Neuron (in vitro differentiated cells): ENCODE measurements at regions not wholly inside any gene's neighbourhood (a gene's known extent, or its start where the extent isn't known, plus 50 kb on each side); places are given as distances from the start of the nearest gene placed in this dataset.
A peak's percentile ranks its signal among the peaks of the same experiment; 100 is the strongest.

ENCODE experiments used
- H2AFZ ChIP-seq: one replicate; pipeline ENCODE4 v1.6.1; 2013; ENCODE audit warnings: low read depth, mild to moderate bottlenecking, inconsistent platforms, low read length, moderate library complexity
- H3K27me3 ChIP-seq: one replicate; pipeline ENCODE4 v1.6.1; 2013; ENCODE audit warnings: low read length; ENCODE audit not compliant: insufficient read depth
- H3K36me3 ChIP-seq: one replicate; pipeline ENCODE4 v1.6.1; 2013; ENCODE audit warnings: low read length; ENCODE audit not compliant: insufficient read depth
- H3K4me1 ChIP-seq: one replicate; pipeline ENCODE4 v1.6.1; 2013; ENCODE audit warnings: low read length; ENCODE audit not compliant: insufficient read depth
- H3K4me3 ChIP-seq: 2 replicates; pipeline ENCODE4 v1.5.1; 2013; ENCODE audit warnings: mild to moderate bottlenecking, low read length, moderate library complexity
- H3K9me3 ChIP-seq: one replicate; pipeline ENCODE4 v1.6.1; 2013; ENCODE audit warnings: low read length

DNA sequence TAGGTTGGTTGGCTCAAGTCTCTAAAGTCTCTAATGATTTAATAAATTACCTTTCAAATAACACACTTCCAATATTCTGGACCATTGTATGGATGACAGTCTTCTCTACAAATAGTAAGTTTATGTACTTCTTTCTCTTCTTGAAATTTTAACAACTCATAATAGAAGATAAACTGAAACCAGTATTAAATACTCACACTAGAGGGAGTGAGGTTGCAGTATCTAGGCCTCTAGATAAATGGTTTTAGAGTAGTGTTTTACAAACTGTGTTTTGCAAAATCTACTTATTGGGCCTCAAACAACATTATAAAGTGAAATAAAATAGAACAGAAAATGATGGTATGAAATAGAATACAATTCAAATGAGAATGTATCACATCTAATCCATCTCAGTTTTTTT, 479.9 kb upstream of the BRINP3 start:
- no peak overlapping the region for H3K4me3 ChIP-seq
- H3K36me3 ChIP-seq = no peaks in the 10 kb centered on the region
- H3K9me3 ChIP-seq = no peaks in the 10 kb centered on the region
- H3K4me1 ChIP-seq = peaks cover 5% of the 10 kb centered on the region
- no peaks in the 10 kb centered on the region for H3K27me3 ChIP-seq
- H2AFZ ChIP-seq = no peak overlapping the region

GRCh38 chr1:190963321-190963720, 485.7 kb upstream of the BRINP3 start:
- Histone ChIP-seq H3K4me1 (peaks cover 5% of the 10 kb centered on the region), H3K27me3 (no peaks in the 10 kb centered on the region), H3K9me3 (no peaks in the 10 kb centered on the region), H2AFZ (no peak overlapping the region), H3K36me3 (no peaks in the 10 kb centered on the region), H3K4me3 (no peak overlapping the region)

DNA sequence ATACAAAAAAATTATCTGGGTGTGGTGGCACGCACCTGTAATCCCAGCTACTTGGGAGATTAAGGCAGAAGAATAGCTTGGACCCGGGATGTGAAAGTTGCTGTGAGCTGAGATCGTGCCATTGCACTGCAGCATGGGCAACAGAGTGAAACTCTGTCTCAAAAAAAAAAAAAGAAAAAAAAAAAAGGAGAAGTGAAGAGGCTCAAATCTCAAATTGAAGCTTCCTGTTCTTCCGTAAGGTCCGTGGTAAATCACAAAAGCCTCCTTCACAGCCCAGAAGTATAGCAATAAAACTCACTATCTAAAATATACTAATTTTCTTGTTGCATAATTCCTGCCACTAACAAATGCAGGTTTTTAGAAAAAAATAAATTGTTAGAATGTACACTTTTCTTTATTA, 498.2 kb upstream of the BRINP3 start:
- no peak overlapping the region for H3K4me3 ChIP-seq
- no peaks in the 10 kb centered on the region for H3K4me1 ChIP-seq
- H2AFZ ChIP-seq = no peak overlapping the region
- no peaks in the 10 kb centered on the region for H3K27me3 ChIP-seq
- no peaks in the 10 kb centered on the region for H3K36me3 ChIP-seq
- no peaks in the 10 kb centered on the region for H3K9me3 ChIP-seq

DNA sequence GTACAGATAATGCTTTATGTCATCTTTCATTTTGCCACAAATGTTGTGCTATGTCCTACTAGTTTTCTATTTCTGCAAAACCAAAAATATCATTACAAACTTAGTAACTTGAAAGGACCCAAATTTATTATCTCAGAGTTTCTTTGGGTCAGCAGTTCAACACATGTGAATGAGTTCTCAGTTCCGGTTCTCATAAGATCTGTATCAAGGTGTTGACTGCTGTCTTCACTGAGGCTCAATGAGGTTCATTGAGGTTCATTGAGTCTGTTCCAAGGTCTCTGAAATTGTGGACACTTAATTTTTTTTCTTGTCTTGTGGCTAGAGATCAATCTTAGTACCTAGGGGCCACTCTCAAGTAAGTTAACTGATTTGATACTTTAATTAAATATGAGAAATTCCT, 525.1 kb upstream of the BRINP3 start:
- Histone ChIP-seq H3K9me3 (no peaks in the 10 kb centered on the region), H3K27me3 (no peaks in the 10 kb centered on the region), H2AFZ (no peak overlapping the region), H3K4me3 (no peak overlapping the region), H3K4me1 (no peaks in the 10 kb centered on the region), H3K36me3 (no peaks in the 10 kb centered on the region)

GRCh38 chr1:191016765-191017164, 539.1 kb upstream of the BRINP3 start:
- Histone ChIP-seq H3K36me3 (no peaks in the 10 kb centered on the region), H3K4me1 (no peaks in the 10 kb centered on the region), H2AFZ (peak overlapping the region; percentile 61), H3K27me3 (no peaks in the 10 kb centered on the region), H3K4me3 (no peak overlapping the region), H3K9me3 (no peaks in the 10 kb centered on the region)

DNA sequence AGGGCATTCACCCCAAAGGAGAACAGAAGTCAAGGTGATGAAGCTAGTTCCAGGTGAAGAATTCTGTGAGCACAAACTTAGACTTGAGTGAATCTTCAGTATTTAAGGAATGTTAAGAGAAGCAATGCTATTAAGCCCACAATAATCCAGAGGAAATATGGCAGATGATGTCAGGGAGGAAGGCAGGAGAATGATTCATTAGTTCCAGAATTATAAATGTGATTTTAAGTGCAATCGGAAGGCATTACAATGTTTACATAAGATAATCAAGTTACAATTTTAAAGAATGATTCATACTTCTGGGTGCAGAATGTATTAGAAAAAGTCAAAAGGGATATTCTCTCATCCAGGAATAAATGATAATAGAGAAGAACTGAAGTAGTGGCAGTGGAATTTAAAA, 545.2 kb upstream of the BRINP3 start:
- Histone ChIP-seq H3K27me3 (no peaks in the 10 kb centered on the region), H3K36me3 (no peaks in the 10 kb centered on the region), H3K4me1 (no peaks in the 10 kb centered on the region), H3K4me3 (no peak overlapping the region), H3K9me3 (no peaks in the 10 kb centered on the region), H2AFZ (no peak overlapping the region)

DNA sequence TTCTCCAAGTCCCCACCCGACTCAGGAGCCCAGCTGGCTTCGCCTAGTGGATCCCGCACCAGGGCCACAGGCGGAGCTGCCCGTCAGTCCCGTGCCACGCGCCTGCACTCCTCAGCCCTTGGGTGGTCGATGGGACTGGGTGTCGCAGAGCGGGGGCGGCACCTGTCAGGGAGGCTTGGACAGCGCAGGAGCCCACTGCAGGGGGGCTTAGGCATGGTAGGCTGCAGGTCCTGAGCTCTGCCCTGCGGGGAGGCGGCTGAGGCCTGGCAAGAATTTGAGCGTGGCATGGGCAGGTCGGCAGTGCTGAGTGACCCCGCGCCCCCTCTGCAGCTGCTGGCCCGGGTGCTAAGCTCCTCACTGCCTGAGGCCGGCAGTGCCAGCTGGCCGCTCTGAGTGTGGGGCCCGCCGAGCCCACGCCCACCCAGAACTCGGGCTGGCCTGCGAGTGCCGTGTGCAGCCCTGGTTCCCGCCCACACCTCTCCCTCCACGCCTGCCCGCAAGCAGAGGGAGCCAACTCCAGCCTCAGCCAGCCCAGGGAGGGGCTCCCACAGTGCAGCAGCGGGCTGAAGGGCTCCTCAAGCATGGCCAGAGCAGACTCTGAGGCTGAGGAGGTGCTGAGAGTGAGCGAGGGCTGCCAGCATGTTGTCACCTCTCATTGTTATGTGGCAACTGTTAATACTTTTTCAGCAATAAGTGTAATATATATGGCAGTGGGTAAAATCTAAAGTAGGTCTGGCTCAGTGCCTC, 548.4 kb upstream of the BRINP3 start:
- Histone ChIP-seq H3K4me3 (no peak overlapping the region), H3K9me3 (no peaks in the 10 kb centered on the region), H3K27me3 (no peaks in the 10 kb centered on the region), H3K4me1 (no peaks in the 10 kb centered on the region), H3K36me3 (no peaks in the 10 kb centered on the region), H2AFZ (no peak overlapping the region)

GRCh38 chr1:191026828-191027227, 549.2 kb upstream of the BRINP3 start:
- Histone ChIP-seq H3K4me3 (no peak overlapping the region), H3K27me3 (no peaks in the 10 kb centered on the region), H3K36me3 (no peaks in the 10 kb centered on the region), H3K9me3 (no peaks in the 10 kb centered on the region), H2AFZ (no peak overlapping the region), H3K4me1 (no peaks in the 10 kb centered on the region)

- Histone ChIP-seq H2AFZ (no peak overlapping the region), H3K9me3 (no peaks in the 10 kb centered on the region), H3K4me3 (no peak overlapping the region), H3K36me3 (no peaks in the 10 kb centered on the region), H3K27me3 (no peaks in the 10 kb centered on the region), H3K4me1 (no peaks in the 10 kb centered on the region)
These were observed 556.5 kb upstream of the BRINP3 start for GRCh38 chr1:191034132-191034531.

DNA sequence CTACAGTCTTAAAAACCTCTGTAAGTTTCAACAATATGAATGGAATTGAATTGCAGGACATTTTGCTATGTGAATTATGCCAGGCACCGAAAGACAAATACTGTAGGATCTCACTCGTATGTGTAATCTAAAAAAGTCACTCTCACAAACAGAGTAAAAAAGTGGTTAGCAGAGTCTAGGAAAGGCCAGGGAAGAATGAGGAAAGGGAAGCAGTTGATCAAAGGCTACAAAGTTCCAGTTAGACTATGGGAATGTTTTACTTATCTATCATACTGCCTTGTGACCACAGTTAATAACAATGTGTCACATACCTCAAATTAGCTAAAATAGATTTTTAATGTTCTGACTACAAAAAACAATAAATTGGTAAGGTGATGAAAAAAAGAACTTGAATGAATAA, 565.4 kb upstream of the BRINP3 start:
- no peaks in the 10 kb centered on the region for H3K4me1 ChIP-seq
- no peaks in the 10 kb centered on the region for H3K9me3 ChIP-seq
- no peaks in the 10 kb centered on the region for H3K27me3 ChIP-seq
- no peak overlapping the region for H2AFZ ChIP-seq
- H3K36me3 ChIP-seq = no peaks in the 10 kb centered on the region
- H3K4me3 ChIP-seq = no peak overlapping the region

GRCh38 chr1:191049781-191050180, 572.1 kb upstream of the BRINP3 start:
- Histone ChIP-seq H3K27me3 (no peaks in the 10 kb centered on the region), H3K36me3 (no peaks in the 10 kb centered on the region), H2AFZ (no peak overlapping the region), H3K4me1 (no peaks in the 10 kb centered on the region), H3K4me3 (no peak overlapping the region), H3K9me3 (no peaks in the 10 kb centered on the region)

- Histone ChIP-seq H3K4me3 (no peak overlapping the region), H3K4me1 (no peaks in the 10 kb centered on the region), H3K9me3 (no peaks in the 10 kb centered on the region), H2AFZ (no peak overlapping the region), H3K36me3 (no peaks in the 10 kb centered on the region), H3K27me3 (no peaks in the 10 kb centered on the region)
These were observed 575.2 kb upstream of the BRINP3 start for GRCh38 chr1:191052888-191053287.

DNA sequence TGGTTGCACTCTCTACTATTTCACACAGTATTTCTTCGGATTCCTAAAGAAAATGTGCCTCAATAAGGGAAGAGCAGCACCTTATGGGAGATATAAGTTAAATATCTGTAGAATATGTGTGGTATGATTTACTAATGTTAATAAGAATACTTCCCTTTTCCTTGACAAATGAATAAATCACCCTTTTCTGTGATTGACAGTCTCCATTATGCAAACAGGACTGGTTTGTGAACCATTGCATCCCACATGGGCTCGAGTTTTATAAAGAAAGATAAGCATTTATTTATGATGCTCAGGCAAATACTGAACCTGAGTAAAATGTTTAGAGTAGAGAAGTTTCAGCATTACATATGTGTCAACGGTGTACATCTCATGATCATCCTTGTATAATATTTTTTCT, 587.7 kb upstream of the BRINP3 start:
- Histone ChIP-seq H3K4me3 (no peak overlapping the region), H3K9me3 (no peaks in the 10 kb centered on the region), H3K36me3 (no peaks in the 10 kb centered on the region), H3K4me1 (no peaks in the 10 kb centered on the region), H2AFZ (no peak overlapping the region), H3K27me3 (no peaks in the 10 kb centered on the region)

DNA sequence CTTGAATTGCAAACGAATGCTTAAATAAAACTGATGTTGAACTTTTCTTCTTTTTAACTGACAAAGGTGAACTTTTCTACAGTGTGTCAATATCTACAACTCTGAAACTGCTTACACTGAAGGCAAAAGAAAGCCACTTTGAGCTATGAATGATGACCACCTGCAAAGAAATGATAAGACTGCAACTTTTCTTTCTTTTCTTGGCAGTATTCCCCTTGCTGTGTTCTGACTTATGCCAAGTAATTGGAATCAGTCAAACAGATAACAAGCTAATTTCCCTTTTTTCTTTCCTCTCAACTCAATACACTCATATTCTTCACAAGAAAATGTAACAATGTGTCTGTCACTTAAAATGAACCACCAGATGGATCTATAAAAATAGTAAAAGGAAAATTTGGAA, 588.1 kb upstream of the BRINP3 start:
- H2AFZ ChIP-seq = no peak overlapping the region
- H3K4me3 ChIP-seq = no peak overlapping the region
- no peaks in the 10 kb centered on the region for H3K4me1 ChIP-seq
- no peaks in the 10 kb centered on the region for H3K9me3 ChIP-seq
- no peaks in the 10 kb centered on the region for H3K27me3 ChIP-seq
- H3K36me3 ChIP-seq = no peaks in the 10 kb centered on the region
